ENCODE measurements at regions not wholly inside any gene's neighbourhood (a gene's known extent, or its start where the extent isn't known, plus 50 kb on each side); places are given as distances from the start of the nearest gene placed in this dataset.

DNA sequence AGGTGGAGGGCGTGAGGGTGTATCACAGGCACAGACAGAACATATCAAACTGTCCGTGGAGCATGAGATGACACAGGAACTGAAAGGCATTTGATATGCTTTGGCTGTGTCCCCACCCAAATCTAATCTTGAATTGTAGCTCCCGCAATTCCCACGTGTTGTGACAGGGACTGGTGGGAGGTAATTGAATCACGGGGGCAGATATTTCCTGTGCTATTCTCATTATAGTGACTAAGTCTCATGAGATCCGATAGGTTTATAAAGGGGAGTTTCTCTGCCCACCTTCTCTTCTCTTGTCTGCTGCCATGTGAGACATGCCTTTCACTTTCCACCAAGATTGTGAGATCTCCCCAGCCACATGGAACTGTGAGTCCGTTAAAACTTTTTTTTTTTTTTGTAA is 123.1 kb upstream of the PIEZO2 start (continued):
- TF ChIP-seq EZH2 (IDR thresholded peaks at IDR 0.05; ENCODE audit: low read depth, unreplicated experiment) (no peak), ZNF331 (CRISPR knock-in tag; IDR thresholded peaks at IDR 0.05; ENCODE audit: low read depth) (no peak), POLR2AphosphoS5 (IDR thresholded peaks at IDR 0.05; ENCODE audit: low read depth) (no peak), JUNB (IDR thresholded peaks at IDR 0.05; ENCODE audit: unreplicated experiment) (no peak), STAT1 (IDR thresholded peaks at IDR 0.05; ENCODE audit: unreplicated experiment) (no peak), EZH2phosphoT487 (IDR thresholded peaks at IDR 0.05; ENCODE audit: unreplicated experiment) (no peak), NANOG (IDR thresholded peaks at IDR 0.05; ENCODE audit: borderline replicate concordance) (no peak), ZNF114 (CRISPR knock-in tag; IDR thresholded peaks at IDR 0.05) (no peak)
- TF ChIP-seq, protein P1, sequence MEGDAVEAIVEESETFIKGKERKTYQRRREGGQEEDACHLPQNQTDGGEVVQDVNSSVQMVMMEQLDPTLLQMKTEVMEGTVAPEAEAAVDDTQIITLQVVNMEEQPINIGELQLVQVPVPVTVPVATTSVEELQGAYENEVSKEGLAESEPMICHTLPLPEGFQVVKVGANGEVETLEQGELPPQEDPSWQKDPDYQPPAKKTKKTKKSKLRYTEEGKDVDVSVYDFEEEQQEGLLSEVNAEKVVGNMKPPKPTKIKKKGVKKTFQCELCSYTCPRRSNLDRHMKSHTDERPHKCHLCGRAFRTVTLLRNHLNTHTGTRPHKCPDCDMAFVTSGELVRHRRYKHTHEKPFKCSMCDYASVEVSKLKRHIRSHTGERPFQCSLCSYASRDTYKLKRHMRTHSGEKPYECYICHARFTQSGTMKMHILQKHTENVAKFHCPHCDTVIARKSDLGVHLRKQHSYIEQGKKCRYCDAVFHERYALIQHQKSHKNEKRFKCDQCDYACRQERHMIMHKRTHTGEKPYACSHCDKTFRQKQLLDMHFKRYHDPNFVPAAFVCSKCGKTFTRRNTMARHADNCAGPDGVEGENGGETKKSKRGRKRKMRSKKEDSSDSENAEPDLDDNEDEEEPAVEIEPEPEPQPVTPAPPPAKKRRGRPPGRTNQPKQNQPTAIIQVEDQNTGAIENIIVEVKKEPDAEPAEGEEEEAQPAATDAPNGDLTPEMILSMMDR (conservative IDR thresholded peaks at IDR 0.05; ENCODE audit: low read depth in 2 of 2): no peak
- TF ChIP-seq, protein P2, sequence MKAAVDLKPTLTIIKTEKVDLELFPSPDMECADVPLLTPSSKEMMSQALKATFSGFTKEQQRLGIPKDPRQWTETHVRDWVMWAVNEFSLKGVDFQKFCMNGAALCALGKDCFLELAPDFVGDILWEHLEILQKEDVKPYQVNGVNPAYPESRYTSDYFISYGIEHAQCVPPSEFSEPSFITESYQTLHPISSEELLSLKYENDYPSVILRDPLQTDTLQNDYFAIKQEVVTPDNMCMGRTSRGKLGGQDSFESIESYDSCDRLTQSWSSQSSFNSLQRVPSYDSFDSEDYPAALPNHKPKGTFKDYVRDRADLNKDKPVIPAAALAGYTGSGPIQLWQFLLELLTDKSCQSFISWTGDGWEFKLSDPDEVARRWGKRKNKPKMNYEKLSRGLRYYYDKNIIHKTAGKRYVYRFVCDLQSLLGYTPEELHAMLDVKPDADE (IDR thresholded peaks at IDR 0.05): no peak

DNA sequence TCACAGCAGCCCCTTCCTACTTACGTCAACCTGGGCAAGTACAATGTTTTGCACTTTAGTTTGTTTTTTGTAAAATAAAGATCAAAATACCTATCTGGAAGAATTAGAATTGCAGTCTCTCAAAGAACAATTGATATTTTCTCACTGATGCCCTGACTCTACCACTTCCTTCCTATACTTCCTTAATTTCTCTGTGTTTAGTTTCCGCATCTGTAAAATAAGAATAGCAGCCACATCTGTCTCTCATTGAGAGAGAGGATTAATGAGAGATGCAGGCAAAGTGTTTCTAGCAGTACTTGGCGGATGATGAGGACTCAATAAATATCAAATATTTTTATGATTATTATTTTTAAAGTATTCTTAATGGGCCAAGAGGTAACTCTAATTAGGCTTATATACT is 122.6 kb upstream of the PIEZO2 start:
- no peak overlapping the region for H3K4me3 ChIP-seq
- no peaks in the 10 kb centered on the region for H3F3A ChIP-seq (replicated peaks; ENCODE audit: low read depth)
- no peak overlapping the region for H3K4me2 ChIP-seq
- Mint-ChIP-seq H3K27me3 (ENCODE audit: insufficient read depth, low read depth, poor library complexity) (no peaks in the 10 kb centered on the region), H3K9me3 (no peaks in the 10 kb centered on the region), H3K4me3 (no peak overlapping the region), H3K4me1 (peaks cover 6% of the 10 kb centered on the region; the same call in 2 of the 3 replicates), H3K36me3 (ENCODE audit: low read depth) (no peaks in the 10 kb centered on the region), H3K27ac (no peak overlapping the region)
- ATAC-seq (no peak), DNase-seq (ENCODE audit: low spot score) (no peak)
- H3K27ac ChIP-seq (ENCODE audit: low read depth): no peak overlapping the region
- H4K20me1 ChIP-seq (replicated peaks; ENCODE audit: insufficient read depth): no peaks in the 10 kb centered on the region
- H2AFZ ChIP-seq: peak overlapping the region; percentile 43; the same call in 1 of the 2 replicates
- H3K79me2 ChIP-seq (replicated peaks; ENCODE audit: insufficient read depth): no peaks in the 10 kb centered on the region
- H3K9me2 ChIP-seq (ENCODE audit: insufficient read depth): 0 out of 2 replicates have a peak, but pooled peaks cover 5% of the 10 kb centered on the region
- H3K36me3 ChIP-seq (ENCODE audit: insufficient read depth): no peaks in the 10 kb centered on the region
- no peaks in the 10 kb centered on the region for H3K27me3 ChIP-seq (ENCODE audit: insufficient read depth)
- no peaks in the 10 kb centered on the region; the same call in 1 of the 2 replicates for H3K4me1 ChIP-seq (ENCODE audit: insufficient read depth)
- TF ChIP-seq, protein P2 (IDR thresholded peaks at IDR 0.05): no peak
- TF ChIP-seq EZH2 (IDR thresholded peaks at IDR 0.05; ENCODE audit: low read depth, unreplicated experiment): no peak
- TF ChIP-seq, protein P1 (conservative IDR thresholded peaks at IDR 0.05; ENCODE audit: low read depth in 2 of 2): no peak
- no peak for TF ChIP-seq CREB1 (CRISPR knock-in tag; IDR thresholded peaks at IDR 0.05; ENCODE audit: low read depth)
- no peak for TF ChIP-seq STAT1 (IDR thresholded peaks at IDR 0.05; ENCODE audit: unreplicated experiment)
- TF ChIP-seq, protein P3, sequence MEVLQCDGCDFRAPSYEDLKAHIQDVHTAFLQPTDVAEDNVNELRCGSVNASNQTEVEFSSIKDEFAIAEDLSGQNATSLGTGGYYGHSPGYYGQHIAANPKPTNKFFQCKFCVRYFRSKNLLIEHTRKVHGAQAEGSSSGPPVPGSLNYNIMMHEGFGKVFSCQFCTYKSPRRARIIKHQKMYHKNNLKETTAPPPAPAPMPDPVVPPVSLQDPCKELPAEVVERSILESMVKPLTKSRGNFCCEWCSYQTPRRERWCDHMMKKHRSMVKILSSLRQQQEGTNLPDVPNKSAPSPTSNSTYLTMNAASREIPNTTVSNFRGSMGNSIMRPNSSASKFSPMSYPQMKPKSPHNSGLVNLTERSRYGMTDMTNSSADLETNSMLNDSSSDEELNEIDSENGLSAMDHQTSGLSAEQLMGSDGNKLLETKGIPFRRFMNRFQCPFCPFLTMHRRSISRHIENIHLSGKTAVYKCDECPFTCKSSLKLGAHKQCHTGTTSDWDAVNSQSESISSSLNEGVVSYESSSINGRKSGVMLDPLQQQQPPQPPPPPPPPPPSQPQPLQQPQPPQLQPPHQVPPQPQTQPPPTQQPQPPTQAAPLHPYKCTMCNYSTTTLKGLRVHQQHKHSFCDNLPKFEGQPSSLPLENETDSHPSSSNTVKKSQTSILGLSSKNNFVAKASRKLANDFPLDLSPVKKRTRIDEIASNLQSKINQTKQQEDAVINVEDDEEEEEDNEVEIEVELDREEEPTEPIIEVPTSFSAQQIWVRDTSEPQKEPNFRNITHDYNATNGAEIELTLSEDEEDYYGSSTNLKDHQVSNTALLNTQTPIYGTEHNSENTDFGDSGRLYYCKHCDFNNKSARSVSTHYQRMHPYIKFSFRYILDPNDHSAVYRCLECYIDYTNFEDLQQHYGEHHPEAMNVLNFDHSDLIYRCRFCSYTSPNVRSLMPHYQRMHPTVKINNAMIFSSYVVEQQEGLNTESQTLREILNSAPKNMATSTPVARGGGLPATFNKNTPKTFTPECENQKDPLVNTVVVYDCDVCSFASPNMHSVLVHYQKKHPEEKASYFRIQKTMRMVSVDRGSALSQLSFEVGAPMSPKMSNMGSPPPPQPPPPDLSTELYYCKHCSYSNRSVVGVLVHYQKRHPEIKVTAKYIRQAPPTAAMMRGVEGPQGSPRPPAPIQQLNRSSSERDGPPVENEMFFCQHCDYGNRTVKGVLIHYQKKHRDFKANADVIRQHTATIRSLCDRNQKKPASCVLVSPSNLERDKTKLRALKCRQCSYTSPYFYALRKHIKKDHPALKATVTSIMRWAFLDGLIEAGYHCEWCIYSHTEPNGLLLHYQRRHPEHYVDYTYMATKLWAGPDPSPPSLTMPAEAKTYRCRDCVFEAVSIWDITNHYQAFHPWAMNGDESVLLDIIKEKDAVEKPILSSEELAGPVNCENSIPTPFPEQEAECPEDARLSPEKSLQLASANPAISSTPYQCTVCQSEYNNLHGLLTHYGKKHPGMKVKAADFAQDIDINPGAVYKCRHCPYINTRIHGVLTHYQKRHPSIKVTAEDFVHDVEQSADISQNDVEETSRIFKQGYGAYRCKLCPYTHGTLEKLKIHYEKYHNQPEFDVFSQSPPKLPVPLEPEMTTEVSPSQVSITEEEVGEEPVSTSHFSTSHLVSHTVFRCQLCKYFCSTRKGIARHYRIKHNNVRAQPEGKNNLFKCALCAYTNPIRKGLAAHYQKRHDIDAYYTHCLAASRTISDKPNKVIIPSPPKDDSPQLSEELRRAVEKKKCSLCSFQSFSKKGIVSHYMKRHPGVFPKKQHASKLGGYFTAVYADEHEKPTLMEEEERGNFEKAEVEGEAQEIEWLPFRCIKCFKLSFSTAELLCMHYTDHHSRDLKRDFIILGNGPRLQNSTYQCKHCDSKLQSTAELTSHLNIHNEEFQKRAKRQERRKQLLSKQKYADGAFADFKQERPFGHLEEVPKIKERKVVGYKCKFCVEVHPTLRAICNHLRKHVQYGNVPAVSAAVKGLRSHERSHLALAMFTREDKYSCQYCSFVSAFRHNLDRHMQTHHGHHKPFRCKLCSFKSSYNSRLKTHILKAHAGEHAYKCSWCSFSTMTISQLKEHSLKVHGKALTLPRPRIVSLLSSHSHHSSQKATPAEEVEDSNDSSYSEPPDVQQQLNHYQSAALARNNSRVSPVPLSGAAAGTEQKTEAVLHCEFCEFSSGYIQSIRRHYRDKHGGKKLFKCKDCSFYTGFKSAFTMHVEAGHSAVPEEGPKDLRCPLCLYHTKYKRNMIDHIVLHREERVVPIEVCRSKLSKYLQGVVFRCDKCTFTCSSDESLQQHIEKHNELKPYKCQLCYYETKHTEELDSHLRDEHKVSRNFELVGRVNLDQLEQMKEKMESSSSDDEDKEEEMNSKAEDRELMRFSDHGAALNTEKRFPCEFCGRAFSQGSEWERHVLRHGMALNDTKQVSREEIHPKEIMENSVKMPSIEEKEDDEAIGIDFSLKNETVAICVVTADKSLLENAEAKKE (CRISPR knock-in tag; IDR thresholded peaks at IDR 0.05): no peak
- TF ChIP-seq POLR2AphosphoS5 (IDR thresholded peaks at IDR 0.05; ENCODE audit: low read depth): no peak
- no peak for TF ChIP-seq EZH2phosphoT487 (IDR thresholded peaks at IDR 0.05; ENCODE audit: unreplicated experiment)
- TF ChIP-seq ZNF331 (CRISPR knock-in tag; IDR thresholded peaks at IDR 0.05; ENCODE audit: low read depth): no peak
